H9 (cell line): ENCODE measurements at regions not wholly inside any gene's neighbourhood (a gene's known extent, or its start where the extent isn't known, plus 50 kb on each side); places are given as distances from the start of the nearest gene placed in this dataset.

Source experiments
- DNase-seq: peaks from one replicate; pipeline ENCODE4 v3.0.0-alpha.2; 2017
- H2AFZ ChIP-seq: one replicate; pipeline ENCODE4 v1.6.1; 2013; ENCODE audit warnings: mild to moderate bottlenecking, low read length, control low read depth, moderate library complexity
- H2AK5ac ChIP-seq: 2 replicates; pipeline ENCODE4 v1.6.1; 2013; ENCODE audit warnings: low read length, control low read depth, mixed read lengths; ENCODE audit not compliant: insufficient read length
- H2BK120ac ChIP-seq: one replicate; pipeline ENCODE4 v1.6.1; 2013; ENCODE audit warnings: low read depth, mild to moderate bottlenecking, low read length, control low read depth, inconsistent platforms; ENCODE audit not compliant: poor library complexity, severe bottlenecking
- H2BK12ac ChIP-seq: 2 replicates; pipeline ENCODE4 v1.6.1; 2013; ENCODE audit warnings: low read length, control low read depth, mixed read lengths, low read depth; ENCODE audit not compliant: insufficient read length
- H2BK15ac ChIP-seq: 2 replicates; pipeline ENCODE4 v1.6.1; 2013; ENCODE audit warnings: low read depth, low read length, control low read depth
- H2BK20ac ChIP-seq: one replicate; pipeline ENCODE4 v1.6.1; 2013; ENCODE audit warnings: low read depth, mild to moderate bottlenecking, low read length, control low read depth, inconsistent platforms; ENCODE audit not compliant: poor library complexity, severe bottlenecking
- H2BK5ac ChIP-seq: 2 replicates; pipeline ENCODE4 v1.6.1; 2013; ENCODE audit warnings: low read length, control low read depth, mixed read lengths; ENCODE audit not compliant: insufficient read length
- H3K14ac ChIP-seq: 2 replicates; pipeline ENCODE4 v1.6.1; 2013; ENCODE audit warnings: low read length, control low read depth; ENCODE audit not compliant: insufficient read depth
- H3K18ac ChIP-seq: 2 replicates; pipeline ENCODE4 v1.6.1; 2013; ENCODE audit warnings: low read depth, mild to moderate bottlenecking, mixed read lengths, low read length, control low read depth; ENCODE audit not compliant: insufficient read length
- H3K23ac ChIP-seq: 2 replicates; pipeline ENCODE4 v1.6.1; 2013; ENCODE audit warnings: low read length, control low read depth, mixed read lengths, low read depth; ENCODE audit not compliant: insufficient read length
- H3K23me2 ChIP-seq: 2 replicates; pipeline ENCODE4 v1.6.1; 2013; ENCODE audit warnings: low read depth, mild to moderate bottlenecking, mixed read lengths, low read length, control low read depth; ENCODE audit not compliant: insufficient read length, poor library complexity, severe bottlenecking
- H3K27ac ChIP-seq: 2 replicates; pipeline ENCODE4 v1.5.1; 2013; ENCODE audit warnings: low read length, control low read depth, mixed read lengths, low read depth; ENCODE audit not compliant: insufficient read length
- H3K27me3 ChIP-seq: 2 replicates; pipeline ENCODE4 v1.6.1; 2013; ENCODE audit warnings: low read length, control low read depth, inconsistent platforms; ENCODE audit not compliant: insufficient read depth
- H3K4ac ChIP-seq: 2 replicates; pipeline ENCODE4 v1.6.1; 2013; ENCODE audit warnings: low read depth, mild to moderate bottlenecking, control low read depth, inconsistent platforms, low read length, moderate library complexity
- H3K4me1 ChIP-seq: 2 replicates; pipeline ENCODE4 v1.6.1; 2013; ENCODE audit warnings: low read length, control low read depth, inconsistent platforms; ENCODE audit not compliant: insufficient read depth
- H3K4me2 ChIP-seq: 2 replicates; pipeline ENCODE4 v1.6.1; 2013; ENCODE audit warnings: low read length, control low read depth, mixed read lengths; ENCODE audit not compliant: insufficient read length, insufficient read depth
- H3K56ac ChIP-seq: 2 replicates; pipeline ENCODE4 v1.6.1; 2013; ENCODE audit warnings: low read depth, mild to moderate bottlenecking, mixed read lengths, low read length, control low read depth; ENCODE audit not compliant: insufficient read length
- H3K79me1 ChIP-seq: 2 replicates; pipeline ENCODE4 v1.6.1; 2013; ENCODE audit warnings: low read depth, mild to moderate bottlenecking, moderate library complexity, low read length, control low read depth, inconsistent platforms; ENCODE audit not compliant: insufficient read depth, poor library complexity, severe bottlenecking
- H3K79me2 ChIP-seq: 2 replicates; pipeline ENCODE4 v1.6.1; 2013; ENCODE audit warnings: low read length, control low read depth, inconsistent platforms; ENCODE audit not compliant: insufficient read depth
- H3K9ac ChIP-seq: 2 replicates; pipeline ENCODE4 v1.6.1; 2013; ENCODE audit warnings: low read length, control low read depth, mixed read lengths; ENCODE audit not compliant: insufficient read length; ENCODE audit errors: extremely low read depth
- H3K9me3 ChIP-seq: one replicate; pipeline ENCODE4 v1.6.1; 2013; ENCODE audit warnings: low read depth, low read length, inconsistent platforms; ENCODE audit not compliant: control insufficient read depth
- H3T11ph ChIP-seq: one replicate; pipeline ENCODE4 v1.6.1; 2013; ENCODE audit warnings: mild to moderate bottlenecking, low read length, control low read depth, inconsistent platforms
- H4K20me1 ChIP-seq: one replicate; pipeline ENCODE4 v1.6.1; 2013; ENCODE audit not compliant: control insufficient read depth, insufficient read length, insufficient read depth
- H4K5ac ChIP-seq: 2 replicates; pipeline ENCODE4 v1.6.1; 2013; ENCODE audit warnings: low read depth, mild to moderate bottlenecking, mixed read lengths, low read length, control low read depth; ENCODE audit not compliant: insufficient read length
- H4K8ac ChIP-seq: replicated peaks from 2 replicates; pipeline ENCODE4 v1.6.1; 2013; ENCODE audit warnings: low read length, control low read depth, mixed read lengths, low read depth; ENCODE audit not compliant: insufficient read length
- H4K91ac ChIP-seq: 2 replicates; pipeline ENCODE4 v1.6.1; 2013; ENCODE audit warnings: low read depth, mild to moderate bottlenecking, moderate library complexity, mixed read lengths, low read length, control low read depth; ENCODE audit not compliant: insufficient read length
- H3K27ac Mint-ChIP-seq, 3 experiments: 2 replicates in 2 of 3; 3 replicates in 1 of 3; pipeline ENCODE4 v1.8.0; 2020 to 2021; ENCODE audit warnings: mixed read lengths in 3 of 3, mild to moderate bottlenecking in 1 of 3, moderate library complexity in 1 of 3
- H3K27me3 Mint-ChIP-seq: 2 replicates; pipeline ENCODE4 v1.8.0; 2021; ENCODE audit warnings: low read depth, mild to moderate bottlenecking, moderate library complexity, mixed read lengths
- H3K36me3 Mint-ChIP-seq, 3 experiments: 2 replicates in 2 of 3; 3 replicates in 1 of 3; pipeline ENCODE4 v1.8.0; 2020 to 2021; ENCODE audit warnings: low read depth in 3 of 3, mixed read lengths in 3 of 3; ENCODE audit not compliant: insufficient read depth in 1 of 3
- H3K4me1 Mint-ChIP-seq, 2 experiments: 2 replicates each; pipeline ENCODE4 v1.8.0; 2020; ENCODE audit warnings: mixed read lengths in 2 of 2
- H3K4me3 Mint-ChIP-seq, 2 experiments: 2 replicates in 1 of 2; 3 replicates in 1 of 2; pipeline ENCODE4 v1.8.0; 2020 to 2021; ENCODE audit warnings: mild to moderate bottlenecking in 2 of 2, mixed read lengths in 2 of 2, moderate library complexity in 1 of 2
- H3K9me3 Mint-ChIP-seq, 2 experiments: 2 replicates in 1 of 2; 3 replicates in 1 of 2; pipeline ENCODE4 v1.8.0; 2020; ENCODE audit warnings: mild to moderate bottlenecking in 2 of 2, mixed read lengths in 2 of 2, moderate library complexity in 1 of 2
- CTCF ChIP-seq: fragments of 200-600 bp; sonication (generic); conservative IDR thresholded peaks from 3 replicates; pipeline ENCODE4 v1.8.0; 2021; ENCODE audit warnings: antibody characterized with exemption, mild to moderate bottlenecking
- WGBS: extraction: QIAGEN DNeasy Blood & Tissue Kit; methylation state at CpG from one replicate; pipeline ENCODE4 v1.1.7; 2013; ENCODE audit warnings: missing lambda C conversion rate, low lambda C conversion rate, mixed read lengths; ENCODE audit not compliant: insufficient read length; ENCODE audit errors: extremely low coverage; 5-methylcytosine and 5-hydroxymethylcytosine counted together

DNA sequence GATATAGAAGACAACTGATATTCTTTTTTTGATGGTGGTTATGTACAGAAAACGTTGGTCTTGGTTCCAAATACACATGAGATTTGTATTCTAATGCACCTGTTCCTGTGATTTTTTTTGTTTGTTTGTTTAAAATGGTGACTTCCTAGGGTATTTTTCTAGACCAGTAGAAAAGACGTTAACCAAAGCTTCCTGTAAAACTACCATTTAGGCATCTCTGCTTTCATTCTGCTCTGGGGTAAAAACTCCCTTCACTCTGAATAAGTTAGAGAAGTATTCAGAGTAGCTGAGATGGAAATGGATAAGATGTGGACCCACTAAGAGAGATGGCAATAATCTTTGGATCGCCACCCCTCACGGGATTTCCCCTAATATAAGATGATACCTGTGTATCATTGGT is 343.2 kb upstream of the KLF3 start:
- H2AFZ ChIP-seq = no peak overlapping the region
- H2AK5ac ChIP-seq = no peak overlapping the region
- no peak overlapping the region for H2BK120ac ChIP-seq
- no peaks in the 10 kb centered on the region for H3K79me2 ChIP-seq
- H3K4me3 Mint-ChIP-seq = no peak overlapping the region
- H4K20me1 ChIP-seq = no peaks in the 10 kb centered on the region
- TF ChIP-seq CTCF = no peak
- H3K27ac ChIP-seq = no peak overlapping the region
- H3T11ph ChIP-seq = no peak overlapping the region
- no peaks in the 10 kb centered on the region for H3K23me2 ChIP-seq
- H2BK12ac ChIP-seq = no peak overlapping the region
- peaks cover 0 to 11% of the 10 kb centered on the region in 2 experiments; a peak in 4 of 5 replicates for H3K9me3 Mint-ChIP-seq
- no peaks in the 10 kb centered on the region; the same call in none of the 2 replicates for H3K27me3 Mint-ChIP-seq
- H4K8ac ChIP-seq = no peak overlapping the region
- no peak overlapping the region for H4K91ac ChIP-seq
- no peak overlapping the region for H2BK5ac ChIP-seq
- H2BK20ac ChIP-seq = no peak overlapping the region
- H3K4ac ChIP-seq = no peak overlapping the region
- H3K9me3 ChIP-seq = no peaks in the 10 kb centered on the region
- peaks cover 17 to 19% of the 10 kb centered on the region in 2 experiments for H3K4me1 Mint-ChIP-seq
- no peak overlapping the region for H3K56ac ChIP-seq
- H3K14ac ChIP-seq = no peak overlapping the region
- no peak overlapping the region for H3K9ac ChIP-seq
- DNase-seq = no peak
- no peaks in the 10 kb centered on the region; the same call in 1 of the 2 replicates for H3K4me1 ChIP-seq
- H2BK15ac ChIP-seq = no peak overlapping the region
- H3K23ac ChIP-seq = no peak overlapping the region
- no peaks in the 10 kb centered on the region for H3K79me1 ChIP-seq
- no peak overlapping the region for H3K18ac ChIP-seq
- no CpG with 5 or more reads among the region's 4 CpGs for WGBS
- no peak overlapping the region for H3K4me2 ChIP-seq
- H3K27me3 ChIP-seq = no peaks in the 10 kb centered on the region
- no peaks in the 10 kb centered on the region; a peak in 1 of 7 replicates for H3K36me3 Mint-ChIP-seq
- H3K27ac Mint-ChIP-seq = no peak overlapping the region
- no peak overlapping the region for H4K5ac ChIP-seq
